ENCODE measurements at regions not wholly inside any gene's neighbourhood (a gene's known extent, or its start where the extent isn't known, plus 50 kb on each side); places are given as distances from the start of the nearest gene placed in this dataset.
A peak's percentile ranks its signal among the peaks of the same experiment; 100 is the strongest.

GRCh38 chr1:220363196-220363837 is 91.1 kb upstream of the RAB3GAP2 start:
- Histone ChIP-seq H2BK12ac (ENCODE audit: low read depth, low read length) (no peak overlapping the region), H3K23me2 (ENCODE audit: low read depth, low read length) (no peaks in the 10 kb centered on the region), H4K91ac (replicated peaks; ENCODE audit: insufficient read length, low read length) (no peak overlapping the region), H3K79me2 (ENCODE audit: control insufficient read depth in 1 of 2, insufficient read depth in 2 of 2, low read length in 2 of 2) (no peaks in the 10 kb centered on the region), H2AK5ac (ENCODE audit: low read depth, low read length) (no peak overlapping the region), H2BK5ac (ENCODE audit: low read depth, low read length) (no peak overlapping the region), H3K23ac (ENCODE audit: insufficient read length) (no peak overlapping the region), H3K14ac (ENCODE audit: insufficient read length) (no peak overlapping the region), H3K4me2 (ENCODE audit: insufficient read depth in 1 of 2, low read depth in 2 of 2, low read length in 2 of 2) (no peak overlapping the region), H3K4me3 (ENCODE audit: extremely low read depth in 1 of 4, insufficient read depth in 2 of 4, low read depth in 3 of 4, low read length in 4 of 4) (no peak overlapping the region), H2BK20ac (ENCODE audit: low read length) (no peak overlapping the region), H3K36me3 (ENCODE audit: control insufficient read depth in 2 of 4, insufficient read depth in 4 of 4, low read length in 3 of 4) (no peaks in the 10 kb centered on the region), H4K20me1 (replicated peaks in 1 of 2; ENCODE audit: control insufficient read depth in 1 of 2, insufficient read depth in 2 of 2, low read length in 2 of 2) (no peaks in the 10 kb centered on the region), H3K9ac (replicated peaks in 1 of 4; ENCODE audit: extremely low read depth in 1 of 4, low read depth in 3 of 4, low read length in 3 of 4) (no peak overlapping the region; a peak in 1 of 7 replicates), H4K5ac (ENCODE audit: insufficient read length, low read depth, low read length) (no peak overlapping the region), H3K4ac (replicated peaks; ENCODE audit: insufficient read length, low read depth, low read length) (no peak overlapping the region), H3K27me3 (replicated peaks in 1 of 4; ENCODE audit: control insufficient read depth in 3 of 4, extremely low read depth in 1 of 4, insufficient read depth in 3 of 4, low read length in 3 of 4) (no peaks in the 10 kb centered on the region), H4K8ac (ENCODE audit: extremely low read depth, insufficient read depth, low read length) (no peak overlapping the region), H3K56ac (replicated peaks; ENCODE audit: insufficient read length, low read depth, low read length) (no peak overlapping the region), H2AFZ (ENCODE audit: low read length) (no peak overlapping the region), H3K9me3 (ENCODE audit: insufficient read depth in 2 of 2, low read depth in 1 of 2, low read length in 1 of 2) (no peaks in the 10 kb centered on the region), H3K79me1 (ENCODE audit: low read depth, low read length) (no peaks in the 10 kb centered on the region), H3K27ac (ENCODE audit: low read depth, low read length) (no peak overlapping the region), H2BK120ac (replicated peaks; ENCODE audit: low read depth, low read length) (no peak overlapping the region), H3K18ac (ENCODE audit: extremely low read depth, low read length) (no peak overlapping the region), H2BK15ac (ENCODE audit: low read length) (peak overlapping the region; percentile 95; the same call in 1 of the 2 replicates), H3K4me1 (replicated peaks in 1 of 4; ENCODE audit: control insufficient read depth in 3 of 4, insufficient read depth in 4 of 4, low read length in 3 of 4) (peaks cover 2 to 10% (median 3%) of the 10 kb centered on the region in 4 experiments; a peak in 5 of 7 replicates)
- ChIA-PET CTCF (ENCODE audit: partially characterized antibody) (interaction anchor here (0.7 to 2.1 kb wide), 10 partner anchors 8 to 418 kb away, joined by 3 to 7 read pairs (median 4); no protein-coding TSS in a partner anchor), POLR2A (ENCODE audit: partially characterized antibody) (no interaction called here)
- no peak for DNase-seq (ENCODE audit: low read depth in 1 of 2, low spot score in 2 of 2)
- WGBS, 2 experiments (ENCODE audit: extremely low coverage in 1 of 2, insufficient coverage in 1 of 2, insufficient read length in 1 of 2, insufficient replicate concordance in 2 of 2, low coverage in 1 of 2, low lambda C conversion rate in 2 of 2, missing lambda C conversion rate in 1 of 2), result 72% methylated on average over 5 of the region's 5 CpGs; no CpG with 5 or more reads in 1 of the 2 experiments
- TF ChIP-seq JUND (IDR thresholded peaks at IDR 0.05; ENCODE audit: low read length), result 0 out of 2 replicates have a peak, but pooled peaks have one; percentile 42
- no peak for TF ChIP-seq EZH2 (IDR thresholded peaks at IDR 0.05; ENCODE audit: low read depth, low read length, severe bottlenecking)
- FAIRE-seq, result no peak

Data from H1 (cell line).